ENCODE measurements at regions not wholly inside any gene's neighbourhood (a gene's known extent, or its start where the extent isn't known, plus 50 kb on each side); places are given as distances from the start of the nearest gene placed in this dataset.

- H3K27ac ChIP-seq = no peak overlapping the region
- H3K4me1 ChIP-seq (replicated peaks) = no peaks in the 10 kb centered on the region
- 47% methylated on average over 5 of the region's 5 CpGs for WGBS
- H3K4me3 ChIP-seq = no peak overlapping the region
- no peaks in the 10 kb centered on the region for H3K27me3 ChIP-seq (replicated peaks; ENCODE audit: insufficient read depth)
- DNase-seq (ENCODE audit: low spot score) = no peak
- no peaks in the 10 kb centered on the region for H3K36me3 ChIP-seq
- TF ChIP-seq, protein P1, sequence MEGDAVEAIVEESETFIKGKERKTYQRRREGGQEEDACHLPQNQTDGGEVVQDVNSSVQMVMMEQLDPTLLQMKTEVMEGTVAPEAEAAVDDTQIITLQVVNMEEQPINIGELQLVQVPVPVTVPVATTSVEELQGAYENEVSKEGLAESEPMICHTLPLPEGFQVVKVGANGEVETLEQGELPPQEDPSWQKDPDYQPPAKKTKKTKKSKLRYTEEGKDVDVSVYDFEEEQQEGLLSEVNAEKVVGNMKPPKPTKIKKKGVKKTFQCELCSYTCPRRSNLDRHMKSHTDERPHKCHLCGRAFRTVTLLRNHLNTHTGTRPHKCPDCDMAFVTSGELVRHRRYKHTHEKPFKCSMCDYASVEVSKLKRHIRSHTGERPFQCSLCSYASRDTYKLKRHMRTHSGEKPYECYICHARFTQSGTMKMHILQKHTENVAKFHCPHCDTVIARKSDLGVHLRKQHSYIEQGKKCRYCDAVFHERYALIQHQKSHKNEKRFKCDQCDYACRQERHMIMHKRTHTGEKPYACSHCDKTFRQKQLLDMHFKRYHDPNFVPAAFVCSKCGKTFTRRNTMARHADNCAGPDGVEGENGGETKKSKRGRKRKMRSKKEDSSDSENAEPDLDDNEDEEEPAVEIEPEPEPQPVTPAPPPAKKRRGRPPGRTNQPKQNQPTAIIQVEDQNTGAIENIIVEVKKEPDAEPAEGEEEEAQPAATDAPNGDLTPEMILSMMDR (IDR thresholded peaks at IDR 0.05) = no peak
- TF ChIP-seq POLR2AphosphoS5 (IDR thresholded peaks at IDR 0.05) = no peak
- no peak for TF ChIP-seq POLR2A (IDR thresholded peaks at IDR 0.05)
- H3K9me3 ChIP-seq = no peaks in the 10 kb centered on the region
- intact Hi-C loops (cut with DNase I) = loop anchor here (10.0 kb wide), 1 partner anchor 543 kb away; no protein-coding TSS in a partner anchor
Measured at GRCh38 chr13:53241891-53242348, 213.3 kb downstream of the OLFM4 start.

- Histone ChIP-seq H3K27ac (no peak overlapping the region), H3K9me3 (no peaks in the 10 kb centered on the region), H3K27me3 (replicated peaks; ENCODE audit: insufficient read depth) (no peaks in the 10 kb centered on the region), H3K4me3 (no peak overlapping the region), H3K36me3 (no peaks in the 10 kb centered on the region), H3K4me1 (replicated peaks) (no peaks in the 10 kb centered on the region)
- TF ChIP-seq, protein P1 (IDR thresholded peaks at IDR 0.05) = no peak
- TF ChIP-seq POLR2AphosphoS5 (IDR thresholded peaks at IDR 0.05) = no peak
- no peak for TF ChIP-seq POLR2A (IDR thresholded peaks at IDR 0.05)
- 72% methylated on average over 1 of the region's 1 CpG for WGBS
- no peak for DNase-seq (ENCODE audit: low spot score)
- intact Hi-C loops (cut with DNase I) = loop anchor here (10.0 kb wide), 1 partner anchor 536 kb away; no protein-coding TSS in a partner anchor
Measured at GRCh38 chr13:53249236-53249635, 220.6 kb downstream of the OLFM4 start.

- H3K4me1 ChIP-seq (replicated peaks) = no peaks in the 10 kb centered on the region
- TF ChIP-seq, protein P1 (IDR thresholded peaks at IDR 0.05) = peak; percentile 72 to 95 (median 89)
- TF ChIP-seq POLR2A (IDR thresholded peaks at IDR 0.05) = no peak
- H3K4me3 ChIP-seq = no peak overlapping the region
- WGBS = 17% methylated on average over 6 of the region's 6 CpGs
- intact Hi-C loops (cut with DNase I) = no loop called here
- H3K27me3 ChIP-seq (replicated peaks; ENCODE audit: insufficient read depth) = no peaks in the 10 kb centered on the region
- H3K9me3 ChIP-seq = no peaks in the 10 kb centered on the region
- DNase-seq (ENCODE audit: low spot score) = peak; percentile 62
- no peaks in the 10 kb centered on the region for H3K36me3 ChIP-seq
- no peak overlapping the region for H3K27ac ChIP-seq
Measured at GRCh38 chr13:53250272-53250875, 221.8 kb downstream of the OLFM4 start.

GRCh38 chr13:53250977-53251376 lies 222.4 kb downstream of the OLFM4 start:
- DNase-seq (ENCODE audit: low spot score) = no peak
- Histone ChIP-seq H3K27ac (no peak overlapping the region), H3K9me3 (no peaks in the 10 kb centered on the region), H3K27me3 (replicated peaks; ENCODE audit: insufficient read depth) (no peaks in the 10 kb centered on the region), H3K4me3 (no peak overlapping the region), H3K36me3 (no peaks in the 10 kb centered on the region), H3K4me1 (replicated peaks) (no peaks in the 10 kb centered on the region)
- intact Hi-C loops (cut with DNase I) = no loop called here
- TF ChIP-seq POLR2AphosphoS5 (IDR thresholded peaks at IDR 0.05) (no peak), POLR2A (IDR thresholded peaks at IDR 0.05) (no peak)
- TF ChIP-seq, protein P1 (IDR thresholded peaks at IDR 0.05) = no peak
- WGBS = 93% methylated on average over 1 of the region's 1 CpG

GRCh38 chr13:53254500-53254899 lies 225.9 kb downstream of the OLFM4 start:
- Histone ChIP-seq H3K9me3 (no peaks in the 10 kb centered on the region), H3K4me1 (replicated peaks) (no peaks in the 10 kb centered on the region), H3K27me3 (replicated peaks; ENCODE audit: insufficient read depth) (no peaks in the 10 kb centered on the region), H3K36me3 (no peaks in the 10 kb centered on the region), H3K27ac (no peak overlapping the region), H3K4me3 (no peak overlapping the region)
- intact Hi-C loops (cut with DNase I) = no loop called here
- WGBS = 26% methylated on average over 4 of the region's 4 CpGs
- TF ChIP-seq POLR2A (IDR thresholded peaks at IDR 0.05) (no peak), POLR2AphosphoS5 (IDR thresholded peaks at IDR 0.05) (no peak)
- TF ChIP-seq, protein P1 (IDR thresholded peaks at IDR 0.05) = no peak
- DNase-seq (ENCODE audit: low spot score) = peak; percentile 6
